HEK293 (cell line): ENCODE measurements at regions not wholly inside any gene's neighbourhood (a gene's known extent, or its start where the extent isn't known, plus 50 kb on each side); places are given as distances from the start of the nearest gene placed in this dataset.
A peak's percentile ranks its signal among the peaks of the same experiment; 100 is the strongest.

Experiments
- CTCF ChIA-PET: fragments of 350-600 bp; formaldehyde crosslinking; extraction: SDS; loops from one replicate; lab custom pipeline; 2021; ENCODE audit warnings: antibody characterized with exemption; lab: Yijun Ruan, JAX
- POLR2A ChIA-PET: fragments of 300-600 bp; formaldehyde crosslinking; extraction: SDS; loops from one replicate; lab custom pipeline; 2020; ENCODE audit warnings: antibody characterized with exemption, inconsistent platforms; lab: Yijun Ruan, JAX
- H3K27ac ChIP-seq: fragments of 200-500 bp; sonication (Bioruptor generic); 2 replicates; pipeline ENCODE4 v1.5.1; 2014; ENCODE audit warnings: low read depth, low read length, control low read depth, inconsistent platforms; ENCODE audit errors: extremely low read depth
- H3K36me3 ChIP-seq, 2 experiments: fragments of 200-500 bp in 1 of 2; sonication (Bioruptor generic) in 1 of 2; 1 replicate in 1 of 2; 2 replicates in 1 of 2; pipeline ENCODE4 v1.5.1; 2014 to 2017; ENCODE audit warnings: inconsistent platforms in 2 of 2, low read length in 2 of 2; ENCODE audit not compliant: control insufficient read depth in 2 of 2, insufficient read depth in 1 of 2
- H3K4me1 ChIP-seq: fragments of 200-500 bp; sonication (Bioruptor generic); 2 replicates; pipeline ENCODE4 v1.5.1; 2014; ENCODE audit warnings: mild to moderate bottlenecking, low read length, inconsistent platforms; ENCODE audit not compliant: control insufficient read depth, insufficient read depth
- H3K4me3 ChIP-seq: 2 replicates; pipeline ENCODE4 v1.5.1; 2011; ENCODE audit warnings: low read depth, mild to moderate bottlenecking, control low read depth, low read length, moderate library complexity
- H3K9me3 ChIP-seq: fragments of 200-500 bp; sonication (Bioruptor generic); 2 replicates; pipeline ENCODE4 v1.5.1; 2014; ENCODE audit warnings: low read depth, low read length, inconsistent platforms; ENCODE audit not compliant: control insufficient read depth, insufficient read depth
- BCL6B ChIP-seq: fragments of 450-650 bp; formaldehyde crosslinking; IDR thresholded peaks from 2 replicates; pipeline ENCODE4 v1.5.1; 2017; ENCODE audit warnings: missing biosample characterization, missing genetic modification characterization
- FEZF1 ChIP-seq: fragments of 450-650 bp; formaldehyde crosslinking; IDR thresholded peaks from 2 replicates; pipeline ENCODE4 v1.5.1; 2016; ENCODE audit warnings: missing biosample characterization, missing genetic modification characterization
- KLF1 ChIP-seq: fragments of 450-650 bp; formaldehyde crosslinking; IDR thresholded peaks from 2 replicates; pipeline ENCODE4 v1.5.1; 2016; ENCODE audit warnings: missing biosample characterization, missing genetic modification characterization
- PRDM2 ChIP-seq: fragments of 450-650 bp; formaldehyde crosslinking; IDR thresholded peaks from 2 replicates; pipeline ENCODE4 v1.5.1; 2016; ENCODE audit warnings: missing biosample characterization, missing genetic modification characterization, borderline replicate concordance
- PRDM4 ChIP-seq: fragments of 450-650 bp; formaldehyde crosslinking; IDR thresholded peaks from 2 replicates; pipeline ENCODE4 v1.5.1; 2017; ENCODE audit warnings: missing biosample characterization, missing genetic modification characterization
- SCRT2 ChIP-seq: fragments of 450-650 bp; formaldehyde crosslinking; IDR thresholded peaks from 2 replicates; pipeline ENCODE4 v1.5.1; 2016; ENCODE audit warnings: missing biosample characterization, missing genetic modification characterization
- ZFHX2 ChIP-seq: fragments of 450-650 bp; formaldehyde crosslinking; conservative IDR thresholded peaks from 2 replicates; pipeline ENCODE4 v1.5.1; 2016; ENCODE audit warnings: missing biosample characterization, missing genetic modification characterization
- ZNF211 ChIP-seq: fragments of 450-650 bp; formaldehyde crosslinking; IDR thresholded peaks from 2 replicates; pipeline ENCODE4 v1.5.1; 2016; ENCODE audit warnings: low read depth, missing biosample characterization, missing genetic modification characterization
- ZNF214 ChIP-seq: fragments of 450-650 bp; formaldehyde crosslinking; IDR thresholded peaks from 2 replicates; pipeline ENCODE4 v1.5.1; 2017; ENCODE audit warnings: missing biosample characterization, mild to moderate bottlenecking, missing genetic modification characterization, borderline replicate concordance
- ZNF433 ChIP-seq: fragments of 450-650 bp; formaldehyde crosslinking; IDR thresholded peaks from 2 replicates; pipeline ENCODE4 v1.5.1; 2016; ENCODE audit warnings: missing biosample characterization, missing genetic modification characterization, low read depth
- ZNF518A ChIP-seq: fragments of 450-650 bp; formaldehyde crosslinking; conservative IDR thresholded peaks from 2 replicates; pipeline ENCODE4 v1.5.1; 2016; ENCODE audit warnings: low read depth, missing biosample characterization, missing genetic modification characterization
- ZNF548 ChIP-seq: fragments of 450-650 bp; formaldehyde crosslinking; IDR thresholded peaks from 2 replicates; pipeline ENCODE4 v1.5.1; 2016; ENCODE audit warnings: missing biosample characterization, missing genetic modification characterization
- ZNF660 ChIP-seq: fragments of 450-650 bp; IDR thresholded peaks from 2 replicates; pipeline ENCODE4 v1.5.1; 2018; ENCODE audit warnings: missing biosample characterization, mild to moderate bottlenecking, missing genetic modification characterization

GRCh38 chr6:168226061-168226752 is 93.4 kb downstream of the DACT2 start (continued):
- TF ChIP-seq ZNF211 (tag by site-specific recombination) = no peak
- TF ChIP-seq ZNF548 (tag by site-specific recombination) = no peak
- TF ChIP-seq ZNF518A (tag by site-specific recombination) = no peak
- TF ChIP-seq PRDM4 = no peak

- Histone ChIP-seq H3K36me3 (no peaks in the 10 kb centered on the region), H3K27ac (no peak overlapping the region), H3K9me3 (no peaks in the 10 kb centered on the region), H3K4me3 (no peak overlapping the region)
- POLR2A ChIA-PET = no interaction called here
- TF ChIP-seq KLF1 (peak; percentile 15; the same call in 1 of the 2 replicates), ZNF433 (tag by site-specific recombination) (no peak), ZFHX2 (tag by site-specific recombination) (peak; percentile 26; the same call in 1 of the 2 replicates)
- TF ChIP-seq, all 188 proteins: peak for 2
- H3K4me1 ChIP-seq = peaks cover 3% of the 10 kb centered on the region; the same call in 1 of the 2 replicates
- CTCF ChIA-PET = interaction anchor here (0.8 kb wide), 1 partner anchor 8 kb away, joined by 3 read pairs; no protein-coding TSS in a partner anchor
Measured at GRCh38 chr6:168225471-168225911, 94.1 kb downstream of the DACT2 start.

- no peaks in the 10 kb centered on the region for H3K9me3 ChIP-seq
- peaks cover 3% of the 10 kb centered on the region; the same call in 1 of the 2 replicates for H3K4me1 ChIP-seq
- H3K4me3 ChIP-seq = no peak overlapping the region
- H3K27ac ChIP-seq = no peak overlapping the region
- CTCF ChIA-PET = interaction anchor here (1.5 to 1.9 kb wide), 2 partner anchors 8 to 132 kb away, joined by 5 read pairs; no protein-coding TSS in a partner anchor
- POLR2A ChIA-PET = interaction anchor here (0.8 kb wide), 1 partner anchor 40 kb away, joined by 3 read pairs; no protein-coding TSS in a partner anchor
- H3K36me3 ChIP-seq = no peaks in the 10 kb centered on the region
- TF ChIP-seq PRDM4 (no peak), SCRT2 (tag by site-specific recombination) (no peak), ZFHX2 (tag by site-specific recombination) (no peak), BCL6B (no peak), PRDM2 (tag by site-specific recombination) (no peak), ZNF214 (tag by site-specific recombination) (no peak), FEZF1 (no peak), ZNF660 (tag by site-specific recombination) (no peak)
Measured at GRCh38 chr6:168223755-168224154, 95.8 kb downstream of the DACT2 start.
